Hematopoietic multipotent progenitor cell treated with erythropoietin and hydrocortisone succinate and interleukin-3 and kit ligand, for 15 days (in vitro differentiated cells): ENCODE measurements at regions not wholly inside any gene's neighbourhood (a gene's known extent, or its start where the extent isn't known, plus 50 kb on each side); places are given as distances from the start of the nearest gene placed in this dataset.

Experiments
- DNase-seq: peaks from one replicate; pipeline ENCODE4 v3.0.0-alpha.2; 2015; ENCODE audit warnings: low spot score

- no peak for DNase-seq
Measured at GRCh38 chr2:235141411-235142128, 189.8 kb downstream of the SH3BP4 start.

- no peak for DNase-seq
Measured at GRCh38 chr2:235142601-235143000, 190.8 kb downstream of the SH3BP4 start.

- DNase-seq = no peak
Measured at GRCh38 chr2:235143789-235144188, 192.0 kb downstream of the SH3BP4 start.

GRCh38 chr2:235144291-235144690 lies 192.5 kb downstream of the SH3BP4 start:
- DNase-seq = no peak

GRCh38 chr2:235146206-235146605 lies 194.4 kb downstream of the SH3BP4 start:
- DNase-seq = no peak

- no peak for DNase-seq
Measured at GRCh38 chr2:235146871-235147565, 195.2 kb downstream of the SH3BP4 start.

- no peak for DNase-seq
Measured at GRCh38 chr2:235148201-235149170, 196.7 kb downstream of the SH3BP4 start.

GRCh38 chr2:235149240-235149659 lies 197.4 kb downstream of the SH3BP4 start:
- DNase-seq = no peak

- DNase-seq = no peak
Measured at GRCh38 chr2:235149736-235150135, 197.9 kb downstream of the SH3BP4 start.

GRCh38 chr2:235151152-235151551 lies 199.3 kb downstream of the SH3BP4 start:
- DNase-seq = no peak

GRCh38 chr2:235155163-235155562 lies 203.3 kb downstream of the SH3BP4 start:
- DNase-seq = no peak

- DNase-seq = no peak
Measured at GRCh38 chr2:235156055-235156454, 204.2 kb downstream of the SH3BP4 start.

- no peak for DNase-seq
Measured at GRCh38 chr2:235157746-235158482, 206.1 kb downstream of the SH3BP4 start.

- DNase-seq = no peak
Measured at GRCh38 chr2:235160281-235160810, 208.5 kb downstream of the SH3BP4 start.

GRCh38 chr2:235161565-235161964 lies 209.7 kb downstream of the SH3BP4 start:
- no peak for DNase-seq

GRCh38 chr2:235162082-235162836 lies 210.4 kb downstream of the SH3BP4 start:
- DNase-seq = no peak

GRCh38 chr2:235162837-235163197 lies 211.0 kb downstream of the SH3BP4 start:
- no peak for DNase-seq

- no peak for DNase-seq
Measured at GRCh38 chr2:235165136-235165535, 213.3 kb downstream of the SH3BP4 start.

GRCh38 chr2:235165631-235166030 lies 213.8 kb downstream of the SH3BP4 start:
- no peak for DNase-seq

GRCh38 chr2:235168174-235168979 lies 216.6 kb downstream of the SH3BP4 start:
- no peak for DNase-seq
